Left lung (tissue), 4 donors: ENCODE measurements at regions not wholly inside any gene's neighbourhood (a gene's known extent, or its start where the extent isn't known, plus 50 kb on each side); places are given as distances from the start of the nearest gene placed in this dataset.

ENCODE experiments used
- ATAC-seq: fragments of 200-7000 bp; cut with Tn5 transposase; one replicate; pipeline ENCODE4 v1.9.1; 2020; ENCODE audit warnings: moderate library complexity
- DNase-seq, 4 donors: peaks; one replicate each; pipeline ENCODE4 v3.0.0-alpha.2; 2013 to 2020
- H3K27ac ChIP-seq, 2 donors: fragments of 200-600 bp; sonication (generic) in 1 of 2; one replicate each; pipeline versions ENCODE4 v1.5.0 to v1.8.0; 2020 to 2021
- H3K27me3 ChIP-seq, 2 donors: fragments of 200-600 bp; sonication (generic) in 1 of 2; one replicate each; pipeline versions ENCODE4 v1.5.0 to v1.8.0; 2020 to 2021
- H3K36me3 ChIP-seq, 2 donors: fragments of 200-600 bp; sonication (generic) in 1 of 2; one replicate each; pipeline versions ENCODE4 v1.5.0 to v1.8.0; 2020 to 2021
- H3K4me1 ChIP-seq, 2 donors: fragments of 200-600 bp; one replicate each; pipeline ENCODE4 v1.8.0; 2021
- H3K4me3 ChIP-seq, 2 donors: fragments of 200-600 bp; sonication (generic) in 1 of 2; one replicate each; pipeline versions ENCODE4 v1.5.0 to v1.8.0; 2020 to 2021; ENCODE audit warnings: mild to moderate bottlenecking in 1 of 2
- H3K9me3 ChIP-seq, 2 donors: fragments of 200-600 bp; sonication (generic) in 1 of 2; one replicate each; pipeline versions ENCODE4 v1.5.0 to v1.8.0; 2020 to 2021
- CTCF ChIP-seq, 2 donors: fragments of 200-600 bp; sonication (generic) in 1 of 2; IDR thresholded peaks; one replicate each; pipeline versions ENCODE4 v1.5.0 to v1.8.0; 2021; ENCODE audit warnings: antibody characterized with exemption in 2 of 2
- intact Hi-C, 2 donors: fragments of 100-400 bp; cut with DNase I; formaldehyde crosslinking; loops; one replicate each; pipeline versions ENCODE4 v1.11.2 to v1.14.2; 2022
- donor health status: DM: no; HTN: yes; CAD: no.
- donor health status: DM: no; HTN: no; CAD: no.

GRCh38 chr4:129193357-129194100 is 97.6 kb downstream of the C4orf33 start:
- no peaks in the 10 kb centered on the region for H3K36me3 ChIP-seq
- H3K9me3 ChIP-seq, result no peaks in the 10 kb centered on the region
- DNase-seq, result no peak
- no peak for TF ChIP-seq CTCF (IDR thresholded peaks at IDR 0.05)
- no peaks in the 10 kb centered on the region for H3K27me3 ChIP-seq
- no peak for ATAC-seq
- no peaks in the 10 kb centered on the region for H3K4me1 ChIP-seq
- no peak overlapping the region for H3K27ac ChIP-seq
- no peak overlapping the region for H3K4me3 ChIP-seq
- intact Hi-C loops, result no loop called here

- Histone ChIP-seq H3K36me3 (no peaks in the 10 kb centered on the region), H3K4me3 (no peak overlapping the region), H3K9me3 (no peaks in the 10 kb centered on the region), H3K4me1 (no peaks in the 10 kb centered on the region), H3K27me3 (no peaks in the 10 kb centered on the region), H3K27ac (no peak overlapping the region)
- intact Hi-C loops, result no loop called here
- DNase-seq (no peak), ATAC-seq (no peak)
- no peak for TF ChIP-seq CTCF (IDR thresholded peaks at IDR 0.05)
Measured at GRCh38 chr4:129208481-129208880, 112.5 kb downstream of the C4orf33 start.

- no peak for TF ChIP-seq CTCF (IDR thresholded peaks at IDR 0.05)
Measured at GRCh38 chr4:129213692-129214091, 117.7 kb downstream of the C4orf33 start.

GRCh38 chr4:129218360-129218759 is 122.4 kb downstream of the C4orf33 start:
- intact Hi-C loops, result no loop called here
- H3K9me3 ChIP-seq, result no peaks in the 10 kb centered on the region
- no peak for TF ChIP-seq CTCF (IDR thresholded peaks at IDR 0.05)
- H3K36me3 ChIP-seq, result no peaks in the 10 kb centered on the region
- no peak overlapping the region for H3K4me3 ChIP-seq
- H3K27me3 ChIP-seq, result no peaks in the 10 kb centered on the region
- ATAC-seq (no peak), DNase-seq (peak in 1 of 4 donors; percentile 17)
- H3K27ac ChIP-seq, result no peak overlapping the region
- no peaks in the 10 kb centered on the region for H3K4me1 ChIP-seq

More at GRCh38 chr4:129213692-129214091, 117.7 kb downstream of the C4orf33 start:
- Histone ChIP-seq H3K9me3 (no peaks in the 10 kb centered on the region), H3K36me3 (no peaks in the 10 kb centered on the region), H3K4me1 (no peaks in the 10 kb centered on the region), H3K27ac (no peak overlapping the region), H3K27me3 (no peaks in the 10 kb centered on the region), H3K4me3 (no peak overlapping the region)
- intact Hi-C loops, result no loop called here
- no peak for DNase-seq
- no peak for ATAC-seq

- H3K4me3 ChIP-seq, result no peak overlapping the region
- H3K4me1 ChIP-seq, result no peaks in the 10 kb centered on the region
- H3K36me3 ChIP-seq, result no peaks in the 10 kb centered on the region
- intact Hi-C loops, result no loop called here
- ATAC-seq, result no peak
- no peak for TF ChIP-seq CTCF (IDR thresholded peaks at IDR 0.05)
- H3K27ac ChIP-seq, result no peak overlapping the region
- H3K27me3 ChIP-seq, result no peaks in the 10 kb centered on the region
- H3K9me3 ChIP-seq, result no peaks in the 10 kb centered on the region
- DNase-seq, result no peak
Measured at GRCh38 chr4:129218897-129219296, 122.9 kb downstream of the C4orf33 start.
